ENCODE measurements at regions not wholly inside any gene's neighbourhood (a gene's known extent, or its start where the extent isn't known, plus 50 kb on each side); places are given as distances from the start of the nearest gene placed in this dataset.
A peak's percentile ranks its signal among the peaks of the same experiment; 100 is the strongest.

- no peak for DNase-seq
Observed at GRCh38 chr7:85634951-85635350, 448.1 kb upstream of the SEMA3D start.

- DNase-seq, result peak; percentile 22 to 63
Observed at GRCh38 chr7:85630904-85631600, 444.2 kb upstream of the SEMA3D start.

- no peak for DNase-seq
Observed at GRCh38 chr7:85627791-85628586, 441.1 kb upstream of the SEMA3D start.

GRCh38 chr7:85622059-85622458 lies 435.2 kb upstream of the SEMA3D start:
- peak in 1 of 2 donors; percentile 18 for DNase-seq

- DNase-seq, result peak; percentile 58 to 93
Observed at GRCh38 chr7:85620936-85621685, 434.3 kb upstream of the SEMA3D start.

GRCh38 chr7:85619236-85619635 lies 432.4 kb upstream of the SEMA3D start:
- no peak for DNase-seq

- no peak for DNase-seq
Observed at GRCh38 chr7:85614684-85615083, 427.8 kb upstream of the SEMA3D start.

- DNase-seq, result no peak
Observed at GRCh38 chr7:85612514-85612913, 425.7 kb upstream of the SEMA3D start.

GRCh38 chr7:85608804-85609203 lies 421.9 kb upstream of the SEMA3D start:
- DNase-seq, result no peak

- DNase-seq, result no peak
Observed at GRCh38 chr7:85602196-85602595, 415.3 kb upstream of the SEMA3D start.

- no peak for DNase-seq
Observed at GRCh38 chr7:85600395-85600794, 413.5 kb upstream of the SEMA3D start.

GRCh38 chr7:85596827-85597226 lies 410.0 kb upstream of the SEMA3D start:
- DNase-seq, result no peak

GRCh38 chr7:85595750-85596178 lies 408.9 kb upstream of the SEMA3D start:
- DNase-seq, result no peak

- no peak for DNase-seq
Observed at GRCh38 chr7:85593355-85593754, 406.5 kb upstream of the SEMA3D start.

GRCh38 chr7:85587785-85588184 lies 400.9 kb upstream of the SEMA3D start:
- DNase-seq, result no peak

GRCh38 chr7:85586091-85586490 lies 399.2 kb upstream of the SEMA3D start:
- no peak for DNase-seq

GRCh38 chr7:85583131-85583953 lies 396.5 kb upstream of the SEMA3D start:
- DNase-seq, result no peak

GRCh38 chr7:85573844-85574243 lies 387.0 kb upstream of the SEMA3D start:
- DNase-seq, result peak; percentile 10 to 35

GRCh38 chr7:85573346-85573745 lies 386.5 kb upstream of the SEMA3D start:
- DNase-seq, result no peak

- DNase-seq, result no peak
Observed at GRCh38 chr7:85570898-85571297, 384.0 kb upstream of the SEMA3D start.

- no peak for DNase-seq
Observed at GRCh38 chr7:85567983-85568382, 381.1 kb upstream of the SEMA3D start.

GRCh38 chr7:85566095-85566794 lies 379.4 kb upstream of the SEMA3D start:
- DNase-seq, result no peak
